Lower lobe of right lung (tissue), 2 donors: ENCODE measurements at regions not wholly inside any gene's neighbourhood (a gene's known extent, or its start where the extent isn't known, plus 50 kb on each side); places are given as distances from the start of the nearest gene placed in this dataset.

Experiments used
- ATAC-seq, 2 donors: fragments of 200-7000 bp; cut with Tn5 transposase; one replicate each; pipeline ENCODE4 v1.9.1; 2020 to 2022; ENCODE audit warnings: mild to moderate bottlenecking in 2 of 2, moderate library complexity in 2 of 2
- DNase-seq: peaks from one replicate; pipeline ENCODE4 v3.0.0-alpha.2; 2020
- H3K27ac ChIP-seq: fragments of 200-600 bp; one replicate; pipeline ENCODE4 v1.8.0; 2022
- H3K27me3 ChIP-seq: fragments of 200-600 bp; one replicate; pipeline ENCODE4 v1.8.0; 2022; ENCODE audit warnings: low read depth
- H3K36me3 ChIP-seq: fragments of 200-600 bp; one replicate; pipeline ENCODE4 v1.8.0; 2022; ENCODE audit warnings: mild to moderate bottlenecking
- H3K4me1 ChIP-seq: fragments of 200-600 bp; one replicate; pipeline ENCODE4 v1.8.0; 2022
- H3K4me3 ChIP-seq: fragments of 200-600 bp; one replicate; pipeline ENCODE4 v1.8.0; 2022; ENCODE audit warnings: mild to moderate bottlenecking
- H3K9me3 ChIP-seq: fragments of 200-600 bp; one replicate; pipeline ENCODE4 v1.8.0; 2022
- intact Hi-C: fragments of 100-400 bp; cut with DNase I; formaldehyde crosslinking; loops from one replicate; pipeline ENCODE4 v1.11.0; 2022
- TF ChIP-seq, protein P1 (sequence below): fragments of 200-600 bp; IDR thresholded peaks from one replicate; pipeline ENCODE4 v1.8.0; 2022; ENCODE audit warnings: antibody characterized with exemption, mild to moderate bottlenecking
- donor health status: DM: no; HTN: yes; CAD: no; lungs with severe emphysema.

DNA sequence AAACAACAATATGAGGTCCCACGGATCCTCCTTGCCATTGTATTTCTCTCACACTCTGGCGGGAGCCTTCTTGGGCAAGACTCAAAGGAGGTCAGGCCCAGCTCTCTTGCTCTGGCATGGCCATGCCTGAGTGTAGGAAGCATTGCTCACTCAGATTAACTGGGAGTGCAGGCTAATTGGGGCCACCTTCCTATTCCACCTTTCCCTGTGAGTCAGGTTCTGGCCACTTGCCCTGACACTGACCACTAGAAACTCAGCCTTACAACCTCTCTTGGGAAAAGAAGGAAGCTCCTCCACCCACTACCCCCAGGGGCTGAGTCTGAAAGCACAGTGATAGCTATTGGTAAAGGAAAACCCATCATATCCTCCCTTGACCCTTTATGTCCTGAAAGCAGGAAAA is 121.8 kb upstream of the NTM start:
- intact Hi-C loops, result no loop called here

DNA sequence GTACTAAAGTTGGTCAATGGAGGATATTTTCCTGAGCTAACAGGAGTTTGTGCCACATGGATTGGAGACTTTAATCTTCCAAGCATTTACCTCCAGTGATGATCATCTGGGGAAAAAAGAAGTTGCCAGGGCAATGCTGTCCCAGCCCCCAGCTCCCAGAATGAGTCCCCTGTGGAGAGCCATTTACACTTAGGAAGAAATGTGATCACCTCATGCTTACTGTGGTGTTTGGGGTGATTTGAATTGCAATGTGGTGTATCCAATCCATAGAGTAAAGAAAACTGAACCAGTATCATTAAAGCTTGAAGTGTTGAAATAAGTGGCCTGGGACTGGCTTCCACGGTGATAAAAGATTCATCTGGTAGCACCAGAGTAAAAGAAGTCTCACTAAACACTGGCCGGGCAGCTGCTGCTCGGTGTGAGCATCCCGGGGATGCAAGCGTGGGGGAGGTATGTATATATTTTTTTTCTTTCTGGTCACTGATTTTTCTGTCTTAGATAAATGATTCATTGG is 117.2 kb upstream of the NTM start:
- Histone ChIP-seq H3K9me3 (no peaks in the 10 kb centered on the region), H3K4me3 (no peak overlapping the region), H3K4me1 (no peaks in the 10 kb centered on the region), H3K27ac (no peak overlapping the region), H3K36me3 (no peaks in the 10 kb centered on the region), H3K27me3 (no peaks in the 10 kb centered on the region)
- no peak for DNase-seq
- intact Hi-C loops, result no loop called here
- no peak for ATAC-seq
- TF ChIP-seq, protein P1, sequence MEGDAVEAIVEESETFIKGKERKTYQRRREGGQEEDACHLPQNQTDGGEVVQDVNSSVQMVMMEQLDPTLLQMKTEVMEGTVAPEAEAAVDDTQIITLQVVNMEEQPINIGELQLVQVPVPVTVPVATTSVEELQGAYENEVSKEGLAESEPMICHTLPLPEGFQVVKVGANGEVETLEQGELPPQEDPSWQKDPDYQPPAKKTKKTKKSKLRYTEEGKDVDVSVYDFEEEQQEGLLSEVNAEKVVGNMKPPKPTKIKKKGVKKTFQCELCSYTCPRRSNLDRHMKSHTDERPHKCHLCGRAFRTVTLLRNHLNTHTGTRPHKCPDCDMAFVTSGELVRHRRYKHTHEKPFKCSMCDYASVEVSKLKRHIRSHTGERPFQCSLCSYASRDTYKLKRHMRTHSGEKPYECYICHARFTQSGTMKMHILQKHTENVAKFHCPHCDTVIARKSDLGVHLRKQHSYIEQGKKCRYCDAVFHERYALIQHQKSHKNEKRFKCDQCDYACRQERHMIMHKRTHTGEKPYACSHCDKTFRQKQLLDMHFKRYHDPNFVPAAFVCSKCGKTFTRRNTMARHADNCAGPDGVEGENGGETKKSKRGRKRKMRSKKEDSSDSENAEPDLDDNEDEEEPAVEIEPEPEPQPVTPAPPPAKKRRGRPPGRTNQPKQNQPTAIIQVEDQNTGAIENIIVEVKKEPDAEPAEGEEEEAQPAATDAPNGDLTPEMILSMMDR, result no peak

More for the DNA sequence above, 121.8 kb upstream of the NTM start:
- DNase-seq, result no peak
- no peak overlapping the region for H3K4me3 ChIP-seq
- H3K27me3 ChIP-seq, result peaks cover 9% of the 10 kb centered on the region
- no peaks in the 10 kb centered on the region for H3K36me3 ChIP-seq
- H3K27ac ChIP-seq, result no peak overlapping the region
- peak in 1 of 2 donors; percentile 25 for ATAC-seq
- H3K9me3 ChIP-seq, result no peaks in the 10 kb centered on the region
- TF ChIP-seq, protein P1, result no peak
- H3K4me1 ChIP-seq, result no peaks in the 10 kb centered on the region

DNA sequence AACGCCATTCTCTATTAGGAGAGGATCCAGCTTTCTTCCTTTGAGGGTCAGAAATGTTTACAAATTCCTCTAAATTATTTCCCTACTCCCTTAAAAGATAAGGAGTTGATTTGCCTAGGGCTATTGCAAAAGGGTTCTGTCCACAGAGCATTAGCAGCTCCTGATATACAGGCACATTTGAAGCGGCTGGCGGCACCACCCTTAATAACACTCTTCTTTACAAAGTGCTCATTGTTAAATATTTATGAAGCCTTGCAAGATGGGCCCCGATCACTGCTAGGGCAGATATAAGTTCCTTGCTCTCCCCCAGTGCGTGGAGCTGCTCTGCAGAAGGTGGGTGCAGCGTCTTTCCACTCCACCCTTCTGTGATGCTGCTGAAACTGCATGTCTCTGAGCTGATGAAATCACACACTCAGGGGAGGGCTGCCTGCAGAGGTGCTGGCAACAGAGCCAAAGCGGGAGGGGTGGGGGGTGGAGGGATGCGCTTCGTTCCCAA is 116.7 kb upstream of the NTM start:
- Histone ChIP-seq H3K4me1 (no peaks in the 10 kb centered on the region), H3K4me3 (no peak overlapping the region), H3K36me3 (no peaks in the 10 kb centered on the region), H3K27me3 (no peaks in the 10 kb centered on the region), H3K9me3 (no peaks in the 10 kb centered on the region), H3K27ac (no peak overlapping the region)
- DNase-seq (no peak), ATAC-seq (peak in 1 of 2 donors; percentile 39)
- intact Hi-C loops, result no loop called here
- TF ChIP-seq, protein P1, result no peak

DNA sequence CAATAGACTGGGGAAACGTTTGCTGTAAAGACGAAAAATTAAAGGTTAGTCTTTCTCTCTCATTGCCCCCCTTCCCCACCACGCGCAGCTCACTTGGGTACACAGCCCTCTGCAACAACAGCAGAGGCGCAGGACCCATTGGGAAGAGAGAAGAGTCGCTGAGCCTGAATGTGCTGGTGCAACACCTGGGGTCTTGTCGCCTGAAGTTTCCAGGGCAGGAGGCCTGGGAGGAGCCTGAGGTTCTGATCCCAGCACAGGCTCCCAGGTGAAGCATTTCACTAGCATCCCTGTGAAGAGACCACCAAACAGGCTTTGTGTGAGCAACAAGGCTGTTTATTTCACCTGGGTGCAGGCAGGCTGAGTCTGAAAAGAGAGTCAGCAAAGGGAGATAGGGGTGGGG is 116.2 kb upstream of the NTM start:
- Histone ChIP-seq H3K4me3 (no peak overlapping the region), H3K36me3 (no peaks in the 10 kb centered on the region), H3K4me1 (no peaks in the 10 kb centered on the region), H3K9me3 (no peaks in the 10 kb centered on the region), H3K27ac (no peak overlapping the region), H3K27me3 (no peaks in the 10 kb centered on the region)
- no peak for DNase-seq
- ATAC-seq, result no peak
- TF ChIP-seq, protein P1, result no peak
- intact Hi-C loops, result no loop called here

DNA sequence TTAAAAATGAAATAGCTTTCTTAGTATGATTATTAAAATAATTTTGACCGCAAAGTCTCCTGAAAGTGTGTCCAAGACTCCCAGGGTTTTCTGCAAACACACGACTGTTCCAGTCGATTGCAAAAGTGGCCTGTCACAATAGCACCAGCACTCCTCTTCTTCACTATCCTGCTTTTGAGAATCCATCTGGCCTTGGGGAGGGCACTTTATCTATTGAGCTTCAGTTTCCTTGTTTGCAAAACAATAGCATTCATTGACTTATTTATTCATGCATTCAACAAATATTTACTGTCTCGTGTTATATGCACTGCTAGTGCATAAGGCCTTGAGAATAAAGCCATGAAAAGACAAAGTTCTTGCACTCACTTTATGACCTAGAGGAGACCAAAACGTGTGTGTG is 96.2 kb upstream of the NTM start:
- ATAC-seq, result no peak
- H3K4me3 ChIP-seq, result no peak overlapping the region
- no peaks in the 10 kb centered on the region for H3K9me3 ChIP-seq
- TF ChIP-seq, protein P1, result no peak
- no peak overlapping the region for H3K27ac ChIP-seq
- no peaks in the 10 kb centered on the region for H3K4me1 ChIP-seq
- H3K36me3 ChIP-seq, result no peaks in the 10 kb centered on the region
- intact Hi-C loops, result no loop called here
- H3K27me3 ChIP-seq, result no peaks in the 10 kb centered on the region
- DNase-seq, result no peak

DNA sequence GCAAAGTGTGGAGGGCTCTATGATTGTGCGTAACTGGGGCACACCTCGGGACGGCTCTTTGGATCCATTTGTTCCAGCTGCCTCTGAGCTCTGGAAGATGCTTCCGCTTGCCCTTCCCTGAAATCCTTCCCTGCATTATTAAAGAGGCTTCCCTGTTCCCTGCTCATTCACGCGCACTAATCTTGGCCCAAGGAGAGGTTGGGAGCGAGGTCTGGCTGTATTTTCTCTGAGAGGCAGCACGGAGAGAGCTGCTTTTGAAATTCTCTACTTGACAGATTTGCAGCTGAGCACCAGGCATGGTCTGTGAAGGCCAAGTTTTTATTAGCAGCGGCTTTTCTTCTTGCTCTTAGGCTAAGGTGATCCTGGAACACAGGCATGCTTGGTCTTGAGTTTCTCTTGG is 94.8 kb upstream of the NTM start:
- no peak for ATAC-seq
- DNase-seq, result no peak
- Histone ChIP-seq H3K27me3 (no peaks in the 10 kb centered on the region), H3K27ac (no peak overlapping the region), H3K36me3 (no peaks in the 10 kb centered on the region), H3K4me3 (no peak overlapping the region), H3K4me1 (no peaks in the 10 kb centered on the region), H3K9me3 (no peaks in the 10 kb centered on the region)
- intact Hi-C loops, result no loop called here
- TF ChIP-seq, protein P1, result no peak
